ENCODE measurements at regions not wholly inside any gene's neighbourhood (a gene's known extent, or its start where the extent isn't known, plus 50 kb on each side); places are given as distances from the start of the nearest gene placed in this dataset.

DNA sequence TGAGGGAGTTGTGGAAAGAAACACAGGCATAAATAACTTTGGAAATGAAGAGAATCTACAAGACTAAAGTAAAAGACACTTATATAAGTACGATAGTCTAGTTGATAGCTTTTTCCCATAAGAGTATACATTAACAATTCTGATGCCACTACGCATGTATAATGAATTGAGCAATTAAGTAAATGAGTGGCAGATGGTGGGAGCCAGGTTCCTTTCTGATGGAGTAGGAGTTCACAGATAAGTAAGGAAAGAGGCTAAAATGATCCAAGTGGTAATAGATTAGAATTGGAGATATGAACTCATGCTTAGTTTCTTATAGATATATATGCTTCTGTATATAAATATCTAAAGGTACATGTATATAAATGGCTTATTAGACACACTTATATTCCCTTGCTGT lies 368.3 kb downstream of the FAM181B start:
- no peak for TF ChIP-seq POLR2A (IDR thresholded peaks at IDR 0.05)
- TF ChIP-seq, protein P1, sequence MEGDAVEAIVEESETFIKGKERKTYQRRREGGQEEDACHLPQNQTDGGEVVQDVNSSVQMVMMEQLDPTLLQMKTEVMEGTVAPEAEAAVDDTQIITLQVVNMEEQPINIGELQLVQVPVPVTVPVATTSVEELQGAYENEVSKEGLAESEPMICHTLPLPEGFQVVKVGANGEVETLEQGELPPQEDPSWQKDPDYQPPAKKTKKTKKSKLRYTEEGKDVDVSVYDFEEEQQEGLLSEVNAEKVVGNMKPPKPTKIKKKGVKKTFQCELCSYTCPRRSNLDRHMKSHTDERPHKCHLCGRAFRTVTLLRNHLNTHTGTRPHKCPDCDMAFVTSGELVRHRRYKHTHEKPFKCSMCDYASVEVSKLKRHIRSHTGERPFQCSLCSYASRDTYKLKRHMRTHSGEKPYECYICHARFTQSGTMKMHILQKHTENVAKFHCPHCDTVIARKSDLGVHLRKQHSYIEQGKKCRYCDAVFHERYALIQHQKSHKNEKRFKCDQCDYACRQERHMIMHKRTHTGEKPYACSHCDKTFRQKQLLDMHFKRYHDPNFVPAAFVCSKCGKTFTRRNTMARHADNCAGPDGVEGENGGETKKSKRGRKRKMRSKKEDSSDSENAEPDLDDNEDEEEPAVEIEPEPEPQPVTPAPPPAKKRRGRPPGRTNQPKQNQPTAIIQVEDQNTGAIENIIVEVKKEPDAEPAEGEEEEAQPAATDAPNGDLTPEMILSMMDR (IDR thresholded peaks at IDR 0.05) = no peak
- Histone ChIP-seq H3K36me3 (no peaks in the 10 kb centered on the region), H3K4me3 (no peak overlapping the region), H3K4me1 (no peaks in the 10 kb centered on the region), H3K27me3 (no peaks in the 10 kb centered on the region), H3K27ac (no peak overlapping the region), H3K9me3 (no peaks in the 10 kb centered on the region)
- intact Hi-C loops (cut with DNase I) = no loop called here
- 84 to 86% methylated on average over 2 of the region's 2 CpGs for WGBS, 2 donors
- DNase-seq = no peak

DNA sequence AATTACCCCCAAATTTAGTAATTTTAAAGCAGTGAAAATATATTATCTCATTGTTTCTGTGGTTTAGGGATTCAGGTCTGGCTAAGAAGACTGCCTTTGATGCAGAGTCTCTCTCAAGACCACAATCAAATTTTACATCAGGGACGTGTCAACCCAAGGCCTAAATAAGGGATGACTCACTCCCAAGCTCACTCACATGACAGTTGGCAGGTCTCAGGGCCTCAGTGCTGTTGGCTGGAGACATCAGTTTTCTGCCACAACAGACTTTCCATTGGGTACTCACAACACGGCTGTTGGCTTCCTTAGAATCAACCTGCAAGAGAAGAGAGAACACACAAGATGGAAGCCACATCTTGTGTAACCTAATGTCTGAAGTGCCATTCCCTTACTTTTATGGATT lies 377.3 kb downstream of the FAM181B start:
- Histone ChIP-seq H3K4me3 (no peak overlapping the region), H3K9me3 (peaks cover 0 to 7% (median 0%) of the 10 kb centered on the region in 3 donors), H3K27ac (no peak overlapping the region), H3K4me1 (peaks cover 0 to 3% (median 0%) of the 10 kb centered on the region in 3 donors), H3K36me3 (no peaks in the 10 kb centered on the region), H3K27me3 (no peaks in the 10 kb centered on the region)
- DNase-seq = no peak
- intact Hi-C loops (cut with DNase I) = no loop called here
- WGBS, 2 donors = 46 to 50% methylated on average over 1 to 2 of the region's 2 CpGs
- TF ChIP-seq, protein P1 (IDR thresholded peaks at IDR 0.05) = no peak
- no peak for TF ChIP-seq POLR2A (IDR thresholded peaks at IDR 0.05)

GRCh38 chr11:82355313-82355823 lies 378.3 kb downstream of the FAM181B start:
- peaks cover 0 to 3% (median 0%) of the 10 kb centered on the region in 3 donors for H3K4me1 ChIP-seq
- H3K9me3 ChIP-seq = peaks cover 0 to 7% (median 0%) of the 10 kb centered on the region in 3 donors
- H3K27me3 ChIP-seq = no peaks in the 10 kb centered on the region
- H3K27ac ChIP-seq = no peak overlapping the region
- WGBS, 2 donors = 54 to 70% methylated on average over 5 of the region's 5 CpGs
- DNase-seq = no peak
- H3K4me3 ChIP-seq = no peak overlapping the region
- no peaks in the 10 kb centered on the region for H3K36me3 ChIP-seq
- TF ChIP-seq POLR2A (IDR thresholded peaks at IDR 0.05) = no peak
- TF ChIP-seq, protein P1 (IDR thresholded peaks at IDR 0.05) = no peak
- intact Hi-C loops (cut with DNase I) = no loop called here

- 71 to 76% methylated on average over 2 to 3 of the region's 3 CpGs for WGBS, 2 donors
- TF ChIP-seq, protein P1 (IDR thresholded peaks at IDR 0.05) = no peak
- TF ChIP-seq POLR2A (IDR thresholded peaks at IDR 0.05) = no peak
- Histone ChIP-seq H3K9me3 (no peaks in the 10 kb centered on the region), H3K36me3 (no peaks in the 10 kb centered on the region), H3K27me3 (no peaks in the 10 kb centered on the region), H3K27ac (no peak overlapping the region), H3K4me1 (no peaks in the 10 kb centered on the region), H3K4me3 (no peak overlapping the region)
- DNase-seq = no peak
- intact Hi-C loops (cut with DNase I) = no loop called here
Measured at GRCh38 chr11:82326853-82327252, 406.8 kb downstream of the FAM181B start.

GRCh38 chr11:82321206-82321605 lies 412.5 kb downstream of the FAM181B start:
- no peak for DNase-seq
- intact Hi-C loops (cut with DNase I) = no loop called here
- no peaks in the 10 kb centered on the region for H3K27me3 ChIP-seq
- no peak overlapping the region for H3K27ac ChIP-seq
- no peaks in the 10 kb centered on the region for H3K36me3 ChIP-seq
- H3K9me3 ChIP-seq = no peaks in the 10 kb centered on the region
- H3K4me1 ChIP-seq = no peaks in the 10 kb centered on the region
- H3K4me3 ChIP-seq = no peak overlapping the region
- WGBS, 2 donors = 67 to 69% methylated on average over 6 of the region's 6 CpGs
- no peak for TF ChIP-seq POLR2A (IDR thresholded peaks at IDR 0.05)
- TF ChIP-seq, protein P1 (IDR thresholded peaks at IDR 0.05) = no peak
